Testis (tissue), 2 donors: ENCODE measurements at regions not wholly inside any gene's neighbourhood (a gene's known extent, or its start where the extent isn't known, plus 50 kb on each side); places are given as distances from the start of the nearest gene placed in this dataset.

Experiments
- DNase-seq: peaks from one replicate; pipeline ENCODE4 v3.0.0-alpha.2; 2019
- H3K27ac ChIP-seq, 2 donors: fragments of 200-600 bp; sonication (generic); one replicate each; pipeline ENCODE4 v1.5.1; 2019
- H3K27me3 ChIP-seq: fragments of 200-600 bp; sonication (generic); one replicate; pipeline ENCODE4 v1.5.1; 2019
- H3K36me3 ChIP-seq: fragments of 200-600 bp; sonication (generic); one replicate; pipeline ENCODE4 v1.5.1; 2017; ENCODE audit warnings: low read depth; ENCODE audit errors: missing control alignments
- H3K4me1 ChIP-seq: fragments of 200-600 bp; sonication (generic); one replicate; pipeline ENCODE4 v1.5.1; 2019
- H3K4me3 ChIP-seq, 2 donors: fragments of 200-600 bp; sonication (generic); one replicate each; pipeline ENCODE4 v1.5.1; 2017 to 2019
- H3K9me3 ChIP-seq: fragments of 200-600 bp; sonication (generic); one replicate; pipeline ENCODE4 v1.5.1; 2017
- CTCF ChIP-seq, 3 experiments: fragments of 450-650 bp in 2 of 3; fragments of 200-600 bp in 1 of 3; sonication (generic) in 1 of 3; IDR thresholded peaks; one replicate each; pipeline ENCODE4 v1.5.1; 2016 to 2019; ENCODE audit warnings: antibody characterized with exemption in 3 of 3, mild to moderate bottlenecking in 2 of 3, moderate library complexity in 1 of 3
- POLR2A ChIP-seq: fragments of 450-650 bp; IDR thresholded peaks from one replicate; pipeline ENCODE4 v1.6.1; 2017; ENCODE audit warnings: antibody characterized with exemption, mild to moderate bottlenecking, moderate library complexity
- WGBS, 2 donors: methylation state at CpG; one replicate each; pipeline ENCODE4 v1.1.5; 2018; 5-methylcytosine and 5-hydroxymethylcytosine counted together
- intact Hi-C: fragments of 100-400 bp; cut with DNase I; formaldehyde crosslinking; loops from one replicate; pipeline ENCODE4 v1.15.1; 2023; ENCODE audit warnings: low total_unique reads

- H3K4me1 ChIP-seq = no peaks in the 10 kb centered on the region
- 90 to 96% methylated on average over 6 to 7 of the region's 7 CpGs for WGBS, 2 donors
- no peak for DNase-seq
- no peak overlapping the region for H3K27ac ChIP-seq
- TF ChIP-seq POLR2A = no peak
- no peak for TF ChIP-seq CTCF (IDR thresholded peaks at IDR 0.05)
- H3K9me3 ChIP-seq = no peaks in the 10 kb centered on the region
- no peaks in the 10 kb centered on the region for H3K36me3 ChIP-seq
- intact Hi-C loops = no loop called here
- H3K27me3 ChIP-seq = no peaks in the 10 kb centered on the region
- no peak overlapping the region for H3K4me3 ChIP-seq
Observed at GRCh38 chr2:236767941-236768340, 198.3 kb downstream of the ACKR3 start.

DNA sequence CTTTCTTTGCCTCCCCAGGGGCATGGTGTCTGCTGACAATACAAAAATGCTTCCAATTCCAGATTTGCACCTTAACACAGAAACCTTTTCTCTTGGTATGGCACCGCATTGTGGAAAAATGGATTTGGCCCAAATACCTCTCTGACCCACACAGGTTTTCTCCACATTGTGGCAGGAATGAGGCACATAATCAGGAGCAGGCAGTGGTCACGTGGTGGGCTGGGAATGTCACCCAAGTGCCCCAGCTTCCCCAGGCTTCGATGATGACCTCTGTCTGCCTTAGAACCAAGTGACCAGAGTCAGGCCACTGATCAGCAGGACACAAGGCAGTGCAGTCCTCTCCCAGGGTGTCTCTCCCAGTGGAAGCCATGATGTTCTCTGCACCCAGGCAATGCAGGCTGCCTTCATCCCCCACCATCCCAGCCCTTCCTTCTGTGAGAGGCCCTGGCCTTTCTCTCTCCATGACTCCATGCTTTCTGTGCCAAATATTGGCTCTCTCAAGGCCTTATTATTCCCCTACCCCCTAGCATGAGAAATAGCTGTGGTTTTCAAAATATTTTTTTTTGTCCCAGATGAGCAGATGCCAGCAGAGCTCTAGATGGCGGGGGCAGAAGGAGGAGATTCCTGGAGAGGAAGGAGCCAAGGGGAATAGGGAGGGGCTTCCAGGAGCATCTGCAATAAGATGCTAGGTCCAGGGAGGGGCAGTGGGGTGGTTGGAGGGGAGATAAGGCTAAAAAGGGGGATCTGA, 198.9 kb downstream of the ACKR3 start:
- Histone ChIP-seq H3K36me3 (no peaks in the 10 kb centered on the region), H3K9me3 (no peaks in the 10 kb centered on the region), H3K4me1 (no peaks in the 10 kb centered on the region), H3K27me3 (no peaks in the 10 kb centered on the region), H3K4me3 (no peak overlapping the region), H3K27ac (no peak overlapping the region)
- TF ChIP-seq POLR2A = no peak
- no peak for TF ChIP-seq CTCF (IDR thresholded peaks at IDR 0.05)
- intact Hi-C loops = no loop called here
- DNase-seq = no peak
- WGBS, 2 donors = 93% methylated on average over 1 to 4 of the region's 4 CpGs

DNA sequence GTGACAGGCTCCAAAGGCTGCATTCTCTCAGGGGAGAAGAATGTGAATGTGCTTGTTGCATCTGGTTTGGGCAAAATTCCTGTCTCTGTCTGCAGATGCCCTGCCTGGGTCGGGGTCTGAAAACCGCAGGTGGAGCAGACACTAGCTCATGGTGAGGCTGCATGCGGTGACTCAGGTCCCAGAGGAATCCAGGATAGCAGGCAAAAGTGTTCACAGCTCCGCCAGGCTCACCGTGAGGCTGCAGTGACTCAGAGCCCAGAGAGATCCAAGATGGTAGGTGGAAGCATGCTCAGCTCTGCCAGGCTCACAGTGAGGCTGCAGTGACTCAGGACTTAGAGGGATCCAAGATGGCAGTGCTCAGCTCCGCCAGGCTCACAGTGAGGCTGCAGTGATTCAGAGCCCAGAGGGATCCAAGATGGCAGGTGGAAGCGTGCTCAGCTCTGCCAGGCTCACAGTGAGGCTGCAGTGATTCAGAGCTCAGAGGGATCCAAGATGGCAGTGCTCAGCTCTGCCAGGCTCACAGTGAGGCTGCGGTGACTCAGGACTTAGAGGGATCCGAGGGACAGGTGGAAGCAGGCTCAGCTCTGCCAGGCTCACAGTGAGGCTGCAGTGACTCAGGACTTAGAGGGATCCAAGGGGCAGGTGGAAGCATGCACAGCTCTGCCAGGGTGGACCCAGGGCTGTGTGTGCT, 200.5 kb downstream of the ACKR3 start:
- H3K4me1 ChIP-seq = no peaks in the 10 kb centered on the region
- H3K27ac ChIP-seq = no peak overlapping the region
- H3K36me3 ChIP-seq = no peaks in the 10 kb centered on the region
- H3K27me3 ChIP-seq = no peaks in the 10 kb centered on the region
- TF ChIP-seq CTCF (IDR thresholded peaks at IDR 0.05) (no peak), POLR2A (no peak)
- no peak for DNase-seq
- 85 to 92% methylated on average over 9 of the region's 9 CpGs for WGBS, 2 donors
- H3K9me3 ChIP-seq = no peaks in the 10 kb centered on the region
- no peak overlapping the region for H3K4me3 ChIP-seq
- intact Hi-C loops = no loop called here

DNA sequence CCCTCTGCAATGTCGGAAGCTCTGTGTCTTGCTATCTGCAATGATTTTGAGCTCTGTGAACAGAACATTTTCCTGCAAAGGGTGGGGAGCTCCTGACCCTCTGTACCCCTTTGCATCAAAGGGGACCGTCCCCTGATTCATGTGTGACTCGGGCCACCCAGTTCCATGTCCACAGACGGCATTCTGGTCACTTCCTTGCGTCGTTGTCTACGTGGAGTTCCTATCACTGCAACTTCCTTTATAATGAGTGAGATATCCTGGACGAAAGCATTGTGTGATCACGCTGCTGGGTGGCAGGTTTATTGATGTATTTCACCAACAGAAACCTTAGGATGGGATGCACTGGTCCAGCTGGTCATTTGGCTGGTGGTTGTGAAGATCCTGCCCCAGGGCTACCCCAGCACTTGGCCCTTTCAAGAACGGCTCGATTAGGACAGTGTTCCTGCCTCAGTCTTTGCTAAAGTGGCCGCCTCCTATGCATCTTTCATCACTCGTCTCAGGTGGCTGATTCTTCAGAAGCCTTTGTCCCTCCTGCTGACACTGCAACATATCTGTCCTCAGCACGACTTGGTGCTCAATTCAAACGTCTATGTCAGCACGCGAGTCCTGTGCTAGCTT, 202.7 kb downstream of the ACKR3 start:
- WGBS, 2 donors = 75 to 84% methylated on average over 17 of the region's 17 CpGs
- TF ChIP-seq POLR2A = no peak
- no peak for TF ChIP-seq CTCF (IDR thresholded peaks at IDR 0.05)
- H3K4me1 ChIP-seq = no peaks in the 10 kb centered on the region
- DNase-seq = no peak
- no peaks in the 10 kb centered on the region for H3K27me3 ChIP-seq
- no peak overlapping the region for H3K4me3 ChIP-seq
- H3K9me3 ChIP-seq = no peaks in the 10 kb centered on the region
- no peaks in the 10 kb centered on the region for H3K36me3 ChIP-seq
- H3K27ac ChIP-seq = no peak overlapping the region
- intact Hi-C loops = no loop called here
